GM18861 (cell line): ENCODE measurements at regions not wholly inside any gene's neighbourhood (a gene's known extent, or its start where the extent isn't known, plus 50 kb on each side); places are given as distances from the start of the nearest gene placed in this dataset.
"Not testable (repeated sequence)": the region's sequence is repeated elsewhere in the genome, so short reads cannot be mapped to it uniquely, and the experiment has no call there.

ENCODE experiments used
- ATAC-seq: cut with Tn5 transposase; IDR thresholded peaks from one replicate; pipeline ENCODE4 v1.9.1; 2021; ENCODE audit not compliant: unreplicated experiment

GRCh38 chr3:178345944-178346343 lies 190.3 kb upstream of the KCNMB2 start:
- ATAC-seq = no peak

- ATAC-seq = not testable (repeated sequence)
These were observed 187.5 kb upstream of the KCNMB2 start for GRCh38 chr3:178348561-178349217.

GRCh38 chr3:178349218-178349596 lies 187.0 kb upstream of the KCNMB2 start:
- ATAC-seq = not testable (repeated sequence)

- no peak for ATAC-seq
These were observed 185.5 kb upstream of the KCNMB2 start for GRCh38 chr3:178350763-178351162.

- ATAC-seq = no peak
These were observed 183.8 kb upstream of the KCNMB2 start for GRCh38 chr3:178352326-178353005.

GRCh38 chr3:178353006-178353694 lies 183.1 kb upstream of the KCNMB2 start:
- ATAC-seq = no peak

GRCh38 chr3:178359728-178360127 lies 176.5 kb upstream of the KCNMB2 start:
- no peak for ATAC-seq

- ATAC-seq = not testable (repeated sequence)
These were observed 173.2 kb upstream of the KCNMB2 start for GRCh38 chr3:178363048-178363447.

- ATAC-seq = no peak
These were observed 168.2 kb upstream of the KCNMB2 start for GRCh38 chr3:178367817-178368617.

- ATAC-seq = no peak
These were observed 167.2 kb upstream of the KCNMB2 start for GRCh38 chr3:178369006-178369405.

GRCh38 chr3:178369811-178370210 lies 166.4 kb upstream of the KCNMB2 start:
- no peak for ATAC-seq

GRCh38 chr3:178370387-178370786 lies 165.8 kb upstream of the KCNMB2 start:
- no peak for ATAC-seq

- ATAC-seq = no peak
These were observed 154.7 kb upstream of the KCNMB2 start for GRCh38 chr3:178381555-178381954.

- no peak for ATAC-seq
These were observed 154.2 kb upstream of the KCNMB2 start for GRCh38 chr3:178381971-178382448.

- ATAC-seq = no peak
These were observed 153.7 kb upstream of the KCNMB2 start for GRCh38 chr3:178382449-178383061.

GRCh38 chr3:178384321-178385230 lies 151.7 kb upstream of the KCNMB2 start:
- no peak for ATAC-seq

GRCh38 chr3:178385280-178385952 lies 150.8 kb upstream of the KCNMB2 start:
- no peak for ATAC-seq

GRCh38 chr3:178386401-178386800 lies 149.8 kb upstream of the KCNMB2 start:
- no peak for ATAC-seq

GRCh38 chr3:178386880-178387279 lies 149.4 kb upstream of the KCNMB2 start:
- no peak for ATAC-seq
